Peyer's patch (tissue), 4 donors: ENCODE measurements at regions not wholly inside any gene's neighbourhood (a gene's known extent, or its start where the extent isn't known, plus 50 kb on each side); places are given as distances from the start of the nearest gene placed in this dataset.
A peak's percentile ranks its signal among the peaks of the same experiment; 100 is the strongest.

Source experiments
- DNase-seq, 3 donors: peaks; one replicate each; pipeline ENCODE4 v3.0.0-alpha.2; 2017 to 2019
- H3K27ac ChIP-seq, 4 donors: fragments of 200-600 bp; sonication (generic); one replicate each; pipeline ENCODE4 v1.5.1; 2016 to 2019
- H3K27me3 ChIP-seq, 2 donors: fragments of 200-600 bp; sonication (generic); one replicate each; pipeline ENCODE4 v1.5.1; 2019
- H3K36me3 ChIP-seq, 3 donors: fragments of 200-600 bp; sonication (generic); one replicate each; pipeline ENCODE4 v1.5.1; 2016 to 2019
- H3K4me1 ChIP-seq, 4 donors: fragments of 200-600 bp; sonication (generic); one replicate each; pipeline ENCODE4 v1.5.1; 2016 to 2019
- H3K4me3 ChIP-seq, 4 donors: fragments of 200-600 bp; sonication (generic); 1 replicate in 3 of 4; 2 replicates in 1 of 4; pipeline ENCODE4 v1.5.1; 2016 to 2019; ENCODE audit warnings: mild to moderate bottlenecking in 1 of 4
- H3K9me3 ChIP-seq, 4 donors: fragments of 200-600 bp; sonication (generic); one replicate each; pipeline ENCODE4 v1.5.1; 2016 to 2019; ENCODE audit warnings: mild to moderate bottlenecking in 1 of 4
- CTCF ChIP-seq, 6 experiments: fragments of 450-650 bp in 4 of 6; fragments of 200-600 bp in 2 of 6; sonication (generic) in 1 of 6; IDR thresholded peaks; one replicate each; pipeline ENCODE4 v1.5.1; 2017 to 2019; ENCODE audit warnings: antibody characterized with exemption in 6 of 6, mild to moderate bottlenecking in 3 of 6, moderate library complexity in 1 of 6
- POLR2A ChIP-seq, 2 donors: fragments of 450-650 bp; IDR thresholded peaks; one replicate each; pipeline ENCODE4 v1.5.1; 2017; ENCODE audit warnings: antibody characterized with exemption in 2 of 2, mild to moderate bottlenecking in 2 of 2, moderate library complexity in 2 of 2

GRCh38 chr2:41937464-41937906, 110.3 kb upstream of the PKDCC start:
- Histone ChIP-seq H3K27ac (no peak overlapping the region), H3K36me3 (no peaks in the 10 kb centered on the region), H3K4me3 (no peak overlapping the region), H3K4me1 (peaks cover 0 to 12% (median 0%) of the 10 kb centered on the region in 4 donors), H3K9me3 (no peaks in the 10 kb centered on the region), H3K27me3 (no peaks in the 10 kb centered on the region)
- TF ChIP-seq POLR2A (IDR thresholded peaks at IDR 0.05) = no peak
- TF ChIP-seq CTCF (IDR thresholded peaks at IDR 0.05) = no peak
- DNase-seq = no peak

- H3K4me1 ChIP-seq = peaks cover 0 to 12% (median 0%) of the 10 kb centered on the region in 4 donors
- H3K27me3 ChIP-seq = no peaks in the 10 kb centered on the region
- H3K9me3 ChIP-seq = no peaks in the 10 kb centered on the region
- H3K4me3 ChIP-seq = no peak overlapping the region
- DNase-seq = no peak
- no peak for TF ChIP-seq POLR2A (IDR thresholded peaks at IDR 0.05)
- TF ChIP-seq CTCF (IDR thresholded peaks at IDR 0.05) = no peak
- H3K27ac ChIP-seq = peak overlapping the region in 2 of 4 donors; percentile 39 to 66
- no peaks in the 10 kb centered on the region for H3K36me3 ChIP-seq
Observed at GRCh38 chr2:41937921-41938708, 109.7 kb upstream of the PKDCC start.

DNA sequence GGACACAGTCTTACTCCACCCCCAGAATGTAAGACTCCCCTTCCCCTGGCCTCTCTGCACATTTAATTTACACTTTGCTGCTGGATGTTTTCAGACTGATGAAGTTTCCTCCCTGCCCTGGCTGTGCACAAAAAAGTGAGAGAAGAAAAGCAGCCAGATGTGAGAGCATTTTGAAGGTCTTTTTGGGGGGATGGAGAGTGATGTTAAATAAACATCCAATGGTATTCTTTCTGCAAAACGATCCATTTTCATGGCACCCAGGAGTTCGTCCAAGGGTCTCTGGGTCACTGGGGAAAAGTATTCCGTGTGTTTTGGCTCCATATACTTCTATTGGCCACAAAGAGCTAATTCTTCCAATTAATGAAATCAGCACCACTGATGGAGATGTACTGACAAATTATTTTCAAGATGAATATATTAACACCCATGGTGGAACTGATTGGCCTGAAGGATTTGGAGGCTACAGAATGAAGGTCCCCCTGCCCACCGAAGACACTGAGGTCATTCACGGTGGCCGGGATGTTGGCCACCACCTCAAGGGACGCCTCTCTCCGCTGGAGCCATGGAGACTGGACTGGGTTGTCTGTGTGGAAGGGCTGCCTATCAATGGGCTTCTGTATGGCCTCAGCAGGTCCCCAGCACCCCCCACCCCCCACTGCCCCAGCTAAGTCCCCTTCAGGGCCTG, 107.6 kb upstream of the PKDCC start:
- Histone ChIP-seq H3K9me3 (no peaks in the 10 kb centered on the region), H3K27ac (peak overlapping the region in 1 of 4 donors; percentile 35), H3K4me1 (peaks cover 0 to 5% (median 0%) of the 10 kb centered on the region in 4 donors), H3K27me3 (no peaks in the 10 kb centered on the region), H3K4me3 (no peak overlapping the region), H3K36me3 (no peaks in the 10 kb centered on the region)
- DNase-seq = no peak
- TF ChIP-seq CTCF (IDR thresholded peaks at IDR 0.05) (no peak), POLR2A (IDR thresholded peaks at IDR 0.05) (no peak)

DNA sequence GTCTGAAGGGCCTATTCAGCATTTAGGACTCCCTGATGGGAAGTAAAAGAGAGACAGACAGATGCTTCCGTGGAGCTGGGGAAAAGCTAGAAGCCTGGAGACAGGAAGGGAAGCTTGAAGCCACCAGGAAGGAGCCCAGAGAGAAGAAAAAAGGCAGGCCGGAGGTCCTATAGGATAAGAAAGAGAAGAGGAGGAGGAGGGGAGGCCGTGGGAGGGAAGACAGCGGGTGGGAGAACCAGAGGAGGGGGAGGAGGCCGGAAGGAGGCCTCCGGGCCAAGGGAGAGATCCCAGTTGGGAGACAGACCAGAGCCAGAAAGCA, 107.1 kb upstream of the PKDCC start:
- Histone ChIP-seq H3K27ac (peak overlapping the region in 1 of 4 donors; percentile 35), H3K36me3 (no peaks in the 10 kb centered on the region), H3K27me3 (no peaks in the 10 kb centered on the region), H3K4me3 (no peak overlapping the region), H3K4me1 (peaks cover 0 to 5% (median 0%) of the 10 kb centered on the region in 4 donors), H3K9me3 (no peaks in the 10 kb centered on the region)
- DNase-seq = no peak
- TF ChIP-seq POLR2A (IDR thresholded peaks at IDR 0.05) (no peak), CTCF (IDR thresholded peaks at IDR 0.05) (no peak)

DNA sequence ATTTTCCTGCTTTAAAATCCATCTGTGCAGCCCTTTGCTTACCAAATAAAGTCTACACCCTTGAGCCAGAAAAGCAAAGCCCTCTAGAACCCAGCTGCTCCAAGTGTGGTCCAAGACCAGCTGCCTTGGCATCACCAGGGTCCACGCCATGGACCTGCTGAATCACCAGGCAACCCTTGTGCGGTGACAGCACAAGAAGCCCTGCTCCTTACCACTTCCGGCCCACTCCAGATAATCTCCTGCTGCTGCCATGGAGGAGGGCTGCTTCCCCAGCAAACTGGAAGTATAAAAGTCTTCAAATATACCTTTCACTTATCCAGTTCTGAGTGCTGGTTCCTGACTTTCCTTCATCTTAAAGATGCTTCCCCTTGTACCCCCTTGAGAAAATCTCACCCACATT, 106.0 kb upstream of the PKDCC start:
- no peak for TF ChIP-seq CTCF (IDR thresholded peaks at IDR 0.05)
- TF ChIP-seq POLR2A (IDR thresholded peaks at IDR 0.05) = no peak
- Histone ChIP-seq H3K9me3 (no peaks in the 10 kb centered on the region), H3K27ac (no peak overlapping the region), H3K27me3 (no peaks in the 10 kb centered on the region), H3K4me3 (no peak overlapping the region), H3K4me1 (peaks cover 0 to 5% (median 0%) of the 10 kb centered on the region in 4 donors), H3K36me3 (no peaks in the 10 kb centered on the region)
- DNase-seq = no peak
